ENCODE measurements at regions not wholly inside any gene's neighbourhood (a gene's known extent, or its start where the extent isn't known, plus 50 kb on each side); places are given as distances from the start of the nearest gene placed in this dataset.

DNA sequence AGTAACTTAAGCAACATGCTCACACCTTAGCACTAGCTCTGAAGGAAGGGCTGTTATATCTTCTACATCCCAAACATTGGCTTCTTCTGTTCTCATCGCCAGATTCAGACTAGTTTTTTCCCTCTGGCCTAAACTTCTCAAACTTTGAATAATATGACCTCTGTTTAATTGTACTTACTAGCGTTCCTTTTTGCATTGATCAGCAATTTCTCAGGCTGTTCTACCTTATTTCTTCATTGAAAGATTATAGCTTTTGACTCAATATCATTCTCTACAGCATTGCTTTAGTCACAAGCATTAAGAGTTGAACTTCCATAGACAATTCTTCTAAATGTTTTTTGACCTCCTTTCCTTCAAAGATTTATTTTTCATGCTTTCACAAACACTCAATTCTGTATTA, 659.2 kb downstream of the PCDH7 start:
- TF ChIP-seq, protein P1, sequence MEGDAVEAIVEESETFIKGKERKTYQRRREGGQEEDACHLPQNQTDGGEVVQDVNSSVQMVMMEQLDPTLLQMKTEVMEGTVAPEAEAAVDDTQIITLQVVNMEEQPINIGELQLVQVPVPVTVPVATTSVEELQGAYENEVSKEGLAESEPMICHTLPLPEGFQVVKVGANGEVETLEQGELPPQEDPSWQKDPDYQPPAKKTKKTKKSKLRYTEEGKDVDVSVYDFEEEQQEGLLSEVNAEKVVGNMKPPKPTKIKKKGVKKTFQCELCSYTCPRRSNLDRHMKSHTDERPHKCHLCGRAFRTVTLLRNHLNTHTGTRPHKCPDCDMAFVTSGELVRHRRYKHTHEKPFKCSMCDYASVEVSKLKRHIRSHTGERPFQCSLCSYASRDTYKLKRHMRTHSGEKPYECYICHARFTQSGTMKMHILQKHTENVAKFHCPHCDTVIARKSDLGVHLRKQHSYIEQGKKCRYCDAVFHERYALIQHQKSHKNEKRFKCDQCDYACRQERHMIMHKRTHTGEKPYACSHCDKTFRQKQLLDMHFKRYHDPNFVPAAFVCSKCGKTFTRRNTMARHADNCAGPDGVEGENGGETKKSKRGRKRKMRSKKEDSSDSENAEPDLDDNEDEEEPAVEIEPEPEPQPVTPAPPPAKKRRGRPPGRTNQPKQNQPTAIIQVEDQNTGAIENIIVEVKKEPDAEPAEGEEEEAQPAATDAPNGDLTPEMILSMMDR (IDR thresholded peaks at IDR 0.05; ENCODE audit: low read depth, low read length), result no peak

DNA sequence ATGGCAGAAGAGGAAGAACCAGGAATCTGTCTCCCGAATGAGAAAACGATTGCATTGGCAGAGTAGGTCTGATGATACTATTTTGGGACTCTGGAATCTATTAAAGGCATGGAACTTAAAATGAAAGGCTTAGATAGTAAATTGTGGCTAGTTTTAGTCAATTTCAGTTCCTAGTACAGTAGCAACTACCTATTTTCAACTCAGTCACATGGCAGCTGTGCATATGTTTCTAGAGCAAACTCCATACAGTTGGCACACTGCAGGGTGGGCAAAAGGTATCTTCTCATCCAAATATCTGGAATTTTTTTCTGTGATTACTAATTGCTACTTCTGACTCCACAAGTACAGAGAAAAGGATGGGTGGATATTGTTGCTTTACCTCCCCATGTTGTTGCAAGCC, 663.6 kb downstream of the PCDH7 start:
- H3K4me1 ChIP-seq (ENCODE audit: low read depth), result no peaks in the 10 kb centered on the region

More for the DNA sequence above, 659.2 kb downstream of the PCDH7 start:
- Histone ChIP-seq H3K27me3 (no peaks in the 10 kb centered on the region), H3K36me3 (no peaks in the 10 kb centered on the region), H3K4me3 (no peak overlapping the region), H3K4me1 (ENCODE audit: low read depth) (no peaks in the 10 kb centered on the region), H3K9me3 (ENCODE audit: low read depth) (no peaks in the 10 kb centered on the region), H3K27ac (no peak overlapping the region)
- DNase-seq (ENCODE audit: low read depth in 1 of 2, low spot score in 1 of 2), result no peak

DNA sequence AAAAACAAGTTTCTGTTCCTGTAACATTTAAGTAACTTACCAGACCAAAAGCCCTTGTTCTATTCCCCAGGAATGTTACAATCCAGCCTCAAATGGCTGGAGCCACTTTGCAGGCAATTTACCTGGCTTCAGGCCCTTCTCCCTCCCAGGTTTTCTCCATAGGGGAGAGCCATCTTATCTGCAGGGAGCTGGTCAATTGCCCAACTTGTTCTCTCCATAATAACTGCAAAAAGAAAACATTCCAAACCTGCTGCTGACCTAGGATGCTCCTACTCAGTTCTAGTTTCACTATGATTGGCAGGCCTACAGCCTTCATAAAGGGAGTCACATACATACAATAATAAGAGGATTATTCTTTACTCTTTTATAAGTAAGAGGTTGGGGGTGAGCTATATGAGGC, 670.7 kb downstream of the PCDH7 start:
- Histone ChIP-seq H3K4me1 (ENCODE audit: low read depth) (no peaks in the 10 kb centered on the region), H3K27ac (no peak overlapping the region), H3K36me3 (no peaks in the 10 kb centered on the region), H3K27me3 (no peaks in the 10 kb centered on the region), H3K4me3 (no peak overlapping the region), H3K9me3 (ENCODE audit: low read depth) (no peaks in the 10 kb centered on the region)
- TF ChIP-seq, protein P1 (IDR thresholded peaks at IDR 0.05; ENCODE audit: low read depth, low read length), result no peak
- DNase-seq (ENCODE audit: low read depth in 1 of 2, low spot score in 1 of 2), result peak in 1 of 2 donors; percentile 1

More for the DNA sequence above, 663.6 kb downstream of the PCDH7 start:
- Histone ChIP-seq H3K36me3 (no peaks in the 10 kb centered on the region), H3K27ac (no peak overlapping the region), H3K9me3 (ENCODE audit: low read depth) (no peaks in the 10 kb centered on the region), H3K27me3 (no peaks in the 10 kb centered on the region), H3K4me3 (no peak overlapping the region)
- DNase-seq (ENCODE audit: low read depth in 1 of 2, low spot score in 1 of 2), result no peak
- TF ChIP-seq, protein P1 (IDR thresholded peaks at IDR 0.05; ENCODE audit: low read depth, low read length), result no peak

DNA sequence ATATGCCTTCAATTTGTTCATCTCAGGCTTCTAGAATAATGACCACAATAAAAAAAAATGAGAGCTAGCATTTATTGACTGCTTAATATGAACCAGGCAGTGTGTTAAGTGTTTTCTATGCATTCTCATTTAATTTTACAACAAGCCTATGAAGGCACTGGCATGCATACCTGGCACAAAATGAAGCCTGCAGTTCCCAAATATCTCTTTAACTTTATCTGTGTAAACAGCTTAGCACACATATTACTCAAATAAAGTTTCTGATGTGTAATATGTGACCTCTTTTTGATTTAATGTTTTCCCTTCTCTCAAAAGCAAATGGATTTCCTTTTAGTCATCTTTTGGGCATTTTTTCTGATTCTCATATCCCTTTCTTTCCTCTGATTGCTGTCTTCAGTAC, 671.8 kb downstream of the PCDH7 start:
- H3K9me3 ChIP-seq (ENCODE audit: low read depth), result no peaks in the 10 kb centered on the region
- H3K27ac ChIP-seq, result no peak overlapping the region
- no peak for DNase-seq (ENCODE audit: low read depth in 1 of 2, low spot score in 1 of 2)
- H3K36me3 ChIP-seq, result no peaks in the 10 kb centered on the region
- TF ChIP-seq, protein P1 (IDR thresholded peaks at IDR 0.05; ENCODE audit: low read depth, low read length), result no peak
- no peaks in the 10 kb centered on the region for H3K4me1 ChIP-seq (ENCODE audit: low read depth)
- no peak overlapping the region for H3K4me3 ChIP-seq
- no peaks in the 10 kb centered on the region for H3K27me3 ChIP-seq

DNA sequence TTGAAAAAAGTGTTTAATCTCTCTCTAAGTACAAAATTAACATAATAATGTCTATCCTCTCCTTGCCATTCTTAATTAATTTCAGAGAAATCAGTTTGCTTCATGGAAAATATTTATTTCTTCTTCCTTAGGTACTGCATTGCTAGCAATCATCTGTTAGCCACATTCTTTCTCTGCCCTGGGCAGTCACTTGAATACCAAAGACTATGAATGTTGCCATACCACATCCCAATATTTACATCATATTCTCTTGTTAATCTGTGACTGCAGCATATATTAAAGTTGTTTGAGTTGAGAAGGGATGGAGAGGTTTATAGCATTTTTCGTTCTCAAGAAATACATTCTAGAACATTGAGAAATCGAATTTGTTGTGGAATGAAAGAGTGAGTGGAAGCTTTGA, 672.8 kb downstream of the PCDH7 start:
- H3K4me3 ChIP-seq, result no peak overlapping the region
- no peaks in the 10 kb centered on the region for H3K36me3 ChIP-seq
- no peak overlapping the region for H3K27ac ChIP-seq
- no peaks in the 10 kb centered on the region for H3K27me3 ChIP-seq
- no peaks in the 10 kb centered on the region for H3K9me3 ChIP-seq (ENCODE audit: low read depth)
- DNase-seq (ENCODE audit: low read depth in 1 of 2, low spot score in 1 of 2), result no peak
- H3K4me1 ChIP-seq (ENCODE audit: low read depth), result no peaks in the 10 kb centered on the region
- TF ChIP-seq, protein P1 (IDR thresholded peaks at IDR 0.05; ENCODE audit: low read depth, low read length), result no peak

DNA sequence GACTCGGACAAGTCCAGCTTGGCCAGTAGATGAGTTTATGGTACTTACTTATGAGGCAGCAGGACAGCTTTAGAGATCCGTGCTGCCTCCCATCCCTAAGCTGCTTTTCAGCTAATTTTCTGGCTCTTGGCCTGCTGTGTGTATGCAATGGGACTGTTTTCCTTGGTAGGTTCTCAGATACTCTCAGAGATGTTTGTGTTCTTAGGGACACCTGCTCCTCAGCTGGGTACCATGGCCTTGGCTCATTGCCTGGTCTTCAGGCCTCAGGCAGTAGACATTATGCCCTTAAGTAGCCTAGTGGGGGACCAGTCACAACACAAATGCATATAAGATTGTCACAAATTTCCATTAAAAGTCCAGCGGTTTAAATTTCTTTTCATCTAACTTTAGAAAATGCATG, 688.0 kb downstream of the PCDH7 start:
- Histone ChIP-seq H3K4me3 (no peak overlapping the region), H3K4me1 (ENCODE audit: low read depth) (no peaks in the 10 kb centered on the region), H3K27ac (no peak overlapping the region), H3K27me3 (no peaks in the 10 kb centered on the region), H3K36me3 (no peaks in the 10 kb centered on the region), H3K9me3 (ENCODE audit: low read depth) (no peaks in the 10 kb centered on the region)
- TF ChIP-seq, protein P1 (IDR thresholded peaks at IDR 0.05; ENCODE audit: low read depth, low read length), result no peak
- no peak for DNase-seq (ENCODE audit: low read depth in 1 of 2, low spot score in 1 of 2)
